CD8-positive, alpha-beta memory T cell (primary cell): ENCODE measurements at regions not wholly inside any gene's neighbourhood (a gene's known extent, or its start where the extent isn't known, plus 50 kb on each side); places are given as distances from the start of the nearest gene placed in this dataset.

Experiments
- CTCF ChIA-PET: fragments of 350-600 bp; sonication (Branson Sonifier 250); formaldehyde crosslinking; loops from one replicate; lab custom pipeline; 2021; ENCODE audit warnings: antibody characterized with exemption; lab: Charles Lee
- POLR2A ChIA-PET: fragments of 350-600 bp; sonication (Branson Sonifier 250); formaldehyde crosslinking; loops from one replicate; lab custom pipeline; 2021; ENCODE audit warnings: antibody characterized with exemption; lab: Charles Lee
- DNase-seq, 5 donors: peaks; one replicate each; pipeline versions ENCODE4 v3.0.0 to v3.0.0-alpha.2; 2020 to 2022; ENCODE audit warnings: mixed read lengths in 1 of 5
- H3K27ac ChIP-seq: one replicate; pipeline ENCODE4 v1.7.0; 2013; ENCODE audit warnings: low read depth, mild to moderate bottlenecking, low read length, moderate library complexity
- H3K27me3 ChIP-seq: 2 replicates; pipeline ENCODE4 v1.7.0; 2013; ENCODE audit warnings: low read length, mild to moderate bottlenecking; ENCODE audit not compliant: insufficient read depth, poor library complexity, severe bottlenecking
- H3K36me3 ChIP-seq: 2 replicates; pipeline ENCODE4 v1.7.0; 2013; ENCODE audit warnings: mild to moderate bottlenecking, low read length, moderate library complexity; ENCODE audit not compliant: insufficient read depth
- H3K4me1 ChIP-seq: 2 replicates; pipeline ENCODE4 v1.7.0; 2013; ENCODE audit warnings: mild to moderate bottlenecking, low read length, moderate library complexity; ENCODE audit not compliant: insufficient read depth
- H3K4me3 ChIP-seq: 2 replicates; pipeline ENCODE4 v1.7.0; 2013; ENCODE audit warnings: mild to moderate bottlenecking, low read length
- H3K9me3 ChIP-seq: 2 replicates; pipeline ENCODE4 v1.7.0; 2013; ENCODE audit warnings: mild to moderate bottlenecking, low read length
- H3K27ac Mint-ChIP-seq, 8 donors: one replicate each; pipeline ENCODE4 v1.8.0; 2020 to 2021; ENCODE audit warnings: mixed read lengths in 8 of 8, mild to moderate bottlenecking in 6 of 8, inconsistent platforms in 3 of 8, moderate library complexity in 3 of 8
- H3K27me3 Mint-ChIP-seq, 2 donors: one replicate each; pipeline ENCODE4 v1.8.0; 2020 to 2021; ENCODE audit warnings: mixed read lengths in 2 of 2, mild to moderate bottlenecking in 1 of 2, moderate library complexity in 1 of 2
- H3K36me3 Mint-ChIP-seq, 3 donors: one replicate each; pipeline ENCODE4 v1.8.0; 2020 to 2021; ENCODE audit warnings: mixed read lengths in 3 of 3, inconsistent platforms in 1 of 3, mild to moderate bottlenecking in 1 of 3
- H3K4me1 Mint-ChIP-seq, 3 donors: one replicate each; pipeline ENCODE4 v1.8.0; 2020 to 2021; ENCODE audit warnings: mixed read lengths in 3 of 3, inconsistent platforms in 1 of 3, mild to moderate bottlenecking in 1 of 3
- H3K4me3 Mint-ChIP-seq, 7 donors: one replicate each; pipeline ENCODE4 v1.8.0; 2020 to 2021; ENCODE audit warnings: mixed read lengths in 7 of 7, mild to moderate bottlenecking in 6 of 7, moderate library complexity in 4 of 7, inconsistent platforms in 2 of 7
- H3K9me3 Mint-ChIP-seq, 5 donors: one replicate each; pipeline ENCODE4 v1.8.0; 2020 to 2022; ENCODE audit warnings: mixed read lengths in 5 of 5, mild to moderate bottlenecking in 3 of 5, moderate library complexity in 2 of 5, inconsistent platforms in 1 of 5

- Histone ChIP-seq H3K9me3 (no peaks in the 10 kb centered on the region), H3K36me3 (no peaks in the 10 kb centered on the region), H3K27me3 (no peaks in the 10 kb centered on the region), H3K4me3 (no peak overlapping the region), H3K27ac (no peak overlapping the region), H3K4me1 (no peaks in the 10 kb centered on the region)
- Mint-ChIP-seq H3K27ac (no peak overlapping the region), H3K9me3 (peaks cover 0 to 11% (median 3%) of the 10 kb centered on the region in 5 donors), H3K4me3 (no peak overlapping the region), H3K36me3 (no peaks in the 10 kb centered on the region), H3K27me3 (no peaks in the 10 kb centered on the region), H3K4me1 (no peaks in the 10 kb centered on the region)
- ChIA-PET CTCF (no interaction called here), POLR2A (no interaction called here)
- no peak for DNase-seq
Measured at GRCh38 chr6:19424853-19425252, 412.3 kb upstream of the ID4 start.

GRCh38 chr6:19427548-19427947, 409.6 kb upstream of the ID4 start:
- Histone ChIP-seq H3K4me3 (no peak overlapping the region), H3K4me1 (no peaks in the 10 kb centered on the region), H3K27me3 (no peaks in the 10 kb centered on the region), H3K36me3 (no peaks in the 10 kb centered on the region), H3K9me3 (no peaks in the 10 kb centered on the region), H3K27ac (no peak overlapping the region)
- H3K27me3 Mint-ChIP-seq: no peaks in the 10 kb centered on the region
- H3K36me3 Mint-ChIP-seq: no peaks in the 10 kb centered on the region
- no peak for DNase-seq
- POLR2A ChIA-PET: no interaction called here
- CTCF ChIA-PET: no interaction called here
- no peak overlapping the region for H3K27ac Mint-ChIP-seq
- no peak overlapping the region for H3K4me3 Mint-ChIP-seq
- H3K4me1 Mint-ChIP-seq: no peaks in the 10 kb centered on the region
- peaks cover 0 to 7% (median 3%) of the 10 kb centered on the region in 5 donors for H3K9me3 Mint-ChIP-seq

- Mint-ChIP-seq H3K9me3 (peaks cover 0 to 3% (median 0%) of the 10 kb centered on the region in 5 donors), H3K27ac (no peak overlapping the region), H3K36me3 (no peaks in the 10 kb centered on the region), H3K4me1 (no peaks in the 10 kb centered on the region), H3K4me3 (no peak overlapping the region), H3K27me3 (no peaks in the 10 kb centered on the region)
- no peak overlapping the region for H3K4me3 ChIP-seq
- CTCF ChIA-PET: no interaction called here
- H3K4me1 ChIP-seq: no peaks in the 10 kb centered on the region
- POLR2A ChIA-PET: no interaction called here
- no peak for DNase-seq
- H3K27me3 ChIP-seq: no peaks in the 10 kb centered on the region
- H3K27ac ChIP-seq: no peak overlapping the region
- no peaks in the 10 kb centered on the region for H3K9me3 ChIP-seq
- H3K36me3 ChIP-seq: no peaks in the 10 kb centered on the region
Measured at GRCh38 chr6:19432966-19433498, 404.1 kb upstream of the ID4 start.

- Histone ChIP-seq H3K36me3 (no peaks in the 10 kb centered on the region), H3K27ac (no peak overlapping the region), H3K4me1 (no peaks in the 10 kb centered on the region), H3K4me3 (no peak overlapping the region), H3K9me3 (no peaks in the 10 kb centered on the region), H3K27me3 (no peaks in the 10 kb centered on the region)
- ChIA-PET POLR2A (no interaction called here), CTCF (no interaction called here)
- no peaks in the 10 kb centered on the region for H3K4me1 Mint-ChIP-seq
- no peak for DNase-seq
- H3K36me3 Mint-ChIP-seq: no peaks in the 10 kb centered on the region
- no peak overlapping the region for H3K4me3 Mint-ChIP-seq
- H3K27me3 Mint-ChIP-seq: no peaks in the 10 kb centered on the region
- no peak overlapping the region for H3K27ac Mint-ChIP-seq
- peaks cover 0 to 3% (median 0%) of the 10 kb centered on the region in 5 donors for H3K9me3 Mint-ChIP-seq
Measured at GRCh38 chr6:19434065-19434464, 403.1 kb upstream of the ID4 start.

GRCh38 chr6:19435755-19436154, 401.4 kb upstream of the ID4 start:
- H3K4me1 Mint-ChIP-seq: no peaks in the 10 kb centered on the region
- Histone ChIP-seq H3K27me3 (no peaks in the 10 kb centered on the region), H3K36me3 (no peaks in the 10 kb centered on the region), H3K9me3 (no peaks in the 10 kb centered on the region), H3K27ac (no peak overlapping the region), H3K4me1 (no peaks in the 10 kb centered on the region), H3K4me3 (no peak overlapping the region)
- POLR2A ChIA-PET: no interaction called here
- H3K4me3 Mint-ChIP-seq: no peak overlapping the region
- DNase-seq: no peak
- H3K27me3 Mint-ChIP-seq: no peaks in the 10 kb centered on the region
- H3K36me3 Mint-ChIP-seq: no peaks in the 10 kb centered on the region
- no peak overlapping the region for H3K27ac Mint-ChIP-seq
- H3K9me3 Mint-ChIP-seq: peaks cover 0 to 3% (median 0%) of the 10 kb centered on the region in 5 donors
- CTCF ChIA-PET: no interaction called here

- H3K36me3 Mint-ChIP-seq: no peaks in the 10 kb centered on the region
- Histone ChIP-seq H3K9me3 (no peaks in the 10 kb centered on the region), H3K36me3 (no peaks in the 10 kb centered on the region), H3K27me3 (no peaks in the 10 kb centered on the region), H3K4me1 (no peaks in the 10 kb centered on the region), H3K27ac (no peak overlapping the region), H3K4me3 (no peak overlapping the region)
- POLR2A ChIA-PET: no interaction called here
- no peaks in the 10 kb centered on the region for H3K4me1 Mint-ChIP-seq
- CTCF ChIA-PET: no interaction called here
- no peaks in the 10 kb centered on the region for H3K27me3 Mint-ChIP-seq
- H3K4me3 Mint-ChIP-seq: no peak overlapping the region
- no peak for DNase-seq
- H3K9me3 Mint-ChIP-seq: peaks cover 0 to 3% (median 0%) of the 10 kb centered on the region in 5 donors
- no peak overlapping the region for H3K27ac Mint-ChIP-seq
Measured at GRCh38 chr6:19438566-19439353, 398.4 kb upstream of the ID4 start.

GRCh38 chr6:19440531-19440930, 396.6 kb upstream of the ID4 start:
- POLR2A ChIA-PET: no interaction called here
- Mint-ChIP-seq H3K27ac (no peak overlapping the region), H3K9me3 (peaks cover 0 to 3% (median 0%) of the 10 kb centered on the region in 5 donors), H3K27me3 (no peaks in the 10 kb centered on the region), H3K4me3 (no peak overlapping the region), H3K4me1 (no peaks in the 10 kb centered on the region), H3K36me3 (no peaks in the 10 kb centered on the region)
- no peaks in the 10 kb centered on the region for H3K36me3 ChIP-seq
- no peaks in the 10 kb centered on the region for H3K9me3 ChIP-seq
- H3K4me1 ChIP-seq: no peaks in the 10 kb centered on the region
- no peak overlapping the region for H3K27ac ChIP-seq
- CTCF ChIA-PET: no interaction called here
- H3K27me3 ChIP-seq: no peaks in the 10 kb centered on the region
- no peak for DNase-seq
- no peak overlapping the region for H3K4me3 ChIP-seq

- ChIA-PET CTCF (no interaction called here), POLR2A (no interaction called here)
- no peaks in the 10 kb centered on the region for H3K27me3 Mint-ChIP-seq
- no peak overlapping the region for H3K27ac Mint-ChIP-seq
- Histone ChIP-seq H3K27ac (no peak overlapping the region), H3K9me3 (no peaks in the 10 kb centered on the region), H3K27me3 (no peaks in the 10 kb centered on the region), H3K4me1 (no peaks in the 10 kb centered on the region), H3K36me3 (no peaks in the 10 kb centered on the region), H3K4me3 (no peak overlapping the region)
- H3K9me3 Mint-ChIP-seq: peaks cover 3 to 10% (median 4%) of the 10 kb centered on the region in 5 donors
- no peaks in the 10 kb centered on the region for H3K36me3 Mint-ChIP-seq
- H3K4me3 Mint-ChIP-seq: no peak overlapping the region
- H3K4me1 Mint-ChIP-seq: no peaks in the 10 kb centered on the region
- DNase-seq: no peak
Measured at GRCh38 chr6:19443411-19443810, 393.8 kb upstream of the ID4 start.
